ENCODE measurements at regions not wholly inside any gene's neighbourhood (a gene's known extent, or its start where the extent isn't known, plus 50 kb on each side); places are given as distances from the start of the nearest gene placed in this dataset.
"Not testable (repeated sequence)": the region's sequence is repeated elsewhere in the genome, so short reads cannot be mapped to it uniquely, and the experiment has no call there.

GRCh38 chr2:90298983-90299382 is 1607.5 kb downstream of the RPIA start:
- not testable (repeated sequence) for TF ChIP-seq KDM1A (IDR thresholded peaks at IDR 0.05; ENCODE audit: borderline replicate concordance); ZZZ3 (IDR thresholded peaks at IDR 0.05; ENCODE audit: control insufficient read depth, insufficient read length, low read depth); EP300 (IDR thresholded peaks at IDR 0.05; ENCODE audit: borderline replicate concordance in 1 of 2, control insufficient read depth in 1 of 2, low read depth in 2 of 2, low read length in 2 of 2); MYB (IDR thresholded peaks at IDR 0.05; ENCODE audit: borderline replicate concordance, low read depth, low read length)

Data from GM12878 (cell line).